GM23338 (cell line): ENCODE measurements at regions not wholly inside any gene's neighbourhood (a gene's known extent, or its start where the extent isn't known, plus 50 kb on each side); places are given as distances from the start of the nearest gene placed in this dataset.

Experiments
- ATAC-seq: fragments of 200-7000 bp; cut with Tn5 transposase; 3 replicates; pipeline ENCODE4 v1.9.1; 2020
- DNase-seq: peaks from one replicate; pipeline ENCODE4 v3.0.0-alpha.2; 2015; ENCODE audit warnings: low spot score
- H2AFZ ChIP-seq: fragments of 200-600 bp; sonication (generic); 2 replicates; pipeline ENCODE4 v1.8.0; 2016; ENCODE audit warnings: antibody characterized with exemption, mild to moderate bottlenecking, moderate library complexity
- H3F3A ChIP-seq: fragments of 200-600 bp; sonication (generic); replicated peaks from 2 replicates; pipeline ENCODE4 v1.8.0; 2017; ENCODE audit warnings: antibody characterized with exemption, mixed run types, low read depth
- H3K27ac ChIP-seq: fragments of 200-600 bp; sonication (generic); 2 replicates; pipeline ENCODE4 v1.6.1; 2016; ENCODE audit warnings: low read depth
- H3K27me3 ChIP-seq: fragments of 200-600 bp; sonication (generic); 2 replicates; pipeline ENCODE4 v1.8.0; 2016; ENCODE audit warnings: mild to moderate bottlenecking, mixed run types, moderate library complexity; ENCODE audit not compliant: insufficient read depth
- H3K36me3 ChIP-seq: fragments of 200-600 bp; sonication (generic); 2 replicates; pipeline ENCODE4 v1.8.0; 2016; ENCODE audit warnings: mild to moderate bottlenecking; ENCODE audit not compliant: insufficient read depth
- H3K4me1 ChIP-seq: fragments of 200-600 bp; sonication (generic); 2 replicates; pipeline ENCODE4 v1.8.0; 2016; ENCODE audit warnings: mild to moderate bottlenecking, moderate library complexity; ENCODE audit not compliant: insufficient read depth
- H3K4me2 ChIP-seq: fragments of 200-600 bp; sonication (generic); 2 replicates; pipeline ENCODE4 v1.7.1; 2017; ENCODE audit warnings: mixed run types
- H3K4me3 ChIP-seq: fragments of 200-600 bp; sonication (generic); 2 replicates; pipeline ENCODE4 v1.6.1; 2016; ENCODE audit warnings: mixed run types
- H3K79me2 ChIP-seq: fragments of 200-600 bp; sonication (generic); replicated peaks from 2 replicates; pipeline ENCODE4 v1.8.0; 2017; ENCODE audit warnings: mild to moderate bottlenecking; ENCODE audit not compliant: insufficient read depth
- H3K9me2 ChIP-seq: fragments of 200-600 bp; sonication (generic); 2 replicates; pipeline ENCODE4 v1.8.0; 2017; ENCODE audit not compliant: insufficient read depth
- H4K20me1 ChIP-seq: fragments of 200-600 bp; sonication (generic); replicated peaks from 2 replicates; pipeline ENCODE4 v1.8.0; 2017; ENCODE audit warnings: mild to moderate bottlenecking; ENCODE audit not compliant: insufficient read depth
- H3K27ac Mint-ChIP-seq: 2 replicates; pipeline ENCODE4 v1.8.0; 2020; ENCODE audit warnings: inconsistent platforms, mild to moderate bottlenecking, moderate library complexity, mixed read lengths
- H3K27me3 Mint-ChIP-seq: 3 replicates; pipeline ENCODE4 v1.8.0; 2022; ENCODE audit warnings: low read depth, mild to moderate bottlenecking, moderate library complexity, mixed read lengths, inconsistent platforms; ENCODE audit not compliant: insufficient read depth, poor library complexity
- H3K36me3 Mint-ChIP-seq: 3 replicates; pipeline ENCODE4 v1.8.0; 2021; ENCODE audit warnings: low read depth, mild to moderate bottlenecking, inconsistent platforms, moderate library complexity, mixed read lengths
- H3K4me1 Mint-ChIP-seq: 3 replicates; pipeline ENCODE4 v1.8.0; 2020; ENCODE audit warnings: mild to moderate bottlenecking, inconsistent platforms, mixed read lengths
- H3K4me3 Mint-ChIP-seq: 3 replicates; pipeline ENCODE4 v1.8.0; 2021; ENCODE audit warnings: moderate library complexity, mild to moderate bottlenecking, inconsistent platforms, mixed read lengths
- H3K9me3 Mint-ChIP-seq: 3 replicates; pipeline ENCODE4 v1.8.0; 2020; ENCODE audit warnings: moderate library complexity, mild to moderate bottlenecking, inconsistent platforms, mixed read lengths
- CREB1 ChIP-seq: fragments of 250-450 bp; sonication (Bioruptor Pico); IDR thresholded peaks from 2 replicates; pipeline ENCODE4 v1.5.0; 2020; ENCODE audit warnings: low read depth, mild to moderate bottlenecking, moderate library complexity
- EZH2 ChIP-seq: fragments of 200-600 bp; sonication (generic); IDR thresholded peaks from one replicate; pipeline ENCODE4 v1.8.0; 2017; ENCODE audit warnings: antibody characterized with exemption, mild to moderate bottlenecking, low read depth; ENCODE audit not compliant: unreplicated experiment
- STAT1 ChIP-seq: IDR thresholded peaks from one replicate; pipeline ENCODE4 v1.6.1; 2016; ENCODE audit warnings: antibody characterized with exemption; ENCODE audit not compliant: unreplicated experiment
- TF ChIP-seq, protein P1 (sequence below): fragments of 250-450 bp; sonication (Bioruptor Pico); IDR thresholded peaks from 2 replicates; pipeline ENCODE4 v1.5.0; 2020; ENCODE audit warnings: mild to moderate bottlenecking, moderate library complexity

DNA sequence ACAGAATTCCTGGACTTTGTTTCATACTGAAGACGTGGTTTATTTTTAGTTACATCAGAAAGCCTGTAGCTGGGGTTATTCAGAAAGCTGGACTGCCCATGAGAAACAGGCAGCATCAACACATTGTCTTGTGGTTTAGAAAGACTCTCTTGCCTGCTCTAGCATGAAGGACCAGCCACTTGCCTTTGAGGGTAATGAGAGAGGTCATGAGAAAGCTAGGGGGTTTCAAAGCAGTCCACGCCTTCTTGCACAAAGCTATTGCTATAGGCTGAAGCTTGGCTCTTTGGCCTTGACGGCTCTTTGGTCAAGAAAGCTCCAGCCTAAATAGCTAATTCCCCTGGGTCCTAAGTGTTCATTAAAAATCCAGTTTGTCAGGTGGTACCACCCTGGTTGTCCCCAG is 208.1 kb downstream of the PRDM2 start (continued):
- TF ChIP-seq, protein P1, sequence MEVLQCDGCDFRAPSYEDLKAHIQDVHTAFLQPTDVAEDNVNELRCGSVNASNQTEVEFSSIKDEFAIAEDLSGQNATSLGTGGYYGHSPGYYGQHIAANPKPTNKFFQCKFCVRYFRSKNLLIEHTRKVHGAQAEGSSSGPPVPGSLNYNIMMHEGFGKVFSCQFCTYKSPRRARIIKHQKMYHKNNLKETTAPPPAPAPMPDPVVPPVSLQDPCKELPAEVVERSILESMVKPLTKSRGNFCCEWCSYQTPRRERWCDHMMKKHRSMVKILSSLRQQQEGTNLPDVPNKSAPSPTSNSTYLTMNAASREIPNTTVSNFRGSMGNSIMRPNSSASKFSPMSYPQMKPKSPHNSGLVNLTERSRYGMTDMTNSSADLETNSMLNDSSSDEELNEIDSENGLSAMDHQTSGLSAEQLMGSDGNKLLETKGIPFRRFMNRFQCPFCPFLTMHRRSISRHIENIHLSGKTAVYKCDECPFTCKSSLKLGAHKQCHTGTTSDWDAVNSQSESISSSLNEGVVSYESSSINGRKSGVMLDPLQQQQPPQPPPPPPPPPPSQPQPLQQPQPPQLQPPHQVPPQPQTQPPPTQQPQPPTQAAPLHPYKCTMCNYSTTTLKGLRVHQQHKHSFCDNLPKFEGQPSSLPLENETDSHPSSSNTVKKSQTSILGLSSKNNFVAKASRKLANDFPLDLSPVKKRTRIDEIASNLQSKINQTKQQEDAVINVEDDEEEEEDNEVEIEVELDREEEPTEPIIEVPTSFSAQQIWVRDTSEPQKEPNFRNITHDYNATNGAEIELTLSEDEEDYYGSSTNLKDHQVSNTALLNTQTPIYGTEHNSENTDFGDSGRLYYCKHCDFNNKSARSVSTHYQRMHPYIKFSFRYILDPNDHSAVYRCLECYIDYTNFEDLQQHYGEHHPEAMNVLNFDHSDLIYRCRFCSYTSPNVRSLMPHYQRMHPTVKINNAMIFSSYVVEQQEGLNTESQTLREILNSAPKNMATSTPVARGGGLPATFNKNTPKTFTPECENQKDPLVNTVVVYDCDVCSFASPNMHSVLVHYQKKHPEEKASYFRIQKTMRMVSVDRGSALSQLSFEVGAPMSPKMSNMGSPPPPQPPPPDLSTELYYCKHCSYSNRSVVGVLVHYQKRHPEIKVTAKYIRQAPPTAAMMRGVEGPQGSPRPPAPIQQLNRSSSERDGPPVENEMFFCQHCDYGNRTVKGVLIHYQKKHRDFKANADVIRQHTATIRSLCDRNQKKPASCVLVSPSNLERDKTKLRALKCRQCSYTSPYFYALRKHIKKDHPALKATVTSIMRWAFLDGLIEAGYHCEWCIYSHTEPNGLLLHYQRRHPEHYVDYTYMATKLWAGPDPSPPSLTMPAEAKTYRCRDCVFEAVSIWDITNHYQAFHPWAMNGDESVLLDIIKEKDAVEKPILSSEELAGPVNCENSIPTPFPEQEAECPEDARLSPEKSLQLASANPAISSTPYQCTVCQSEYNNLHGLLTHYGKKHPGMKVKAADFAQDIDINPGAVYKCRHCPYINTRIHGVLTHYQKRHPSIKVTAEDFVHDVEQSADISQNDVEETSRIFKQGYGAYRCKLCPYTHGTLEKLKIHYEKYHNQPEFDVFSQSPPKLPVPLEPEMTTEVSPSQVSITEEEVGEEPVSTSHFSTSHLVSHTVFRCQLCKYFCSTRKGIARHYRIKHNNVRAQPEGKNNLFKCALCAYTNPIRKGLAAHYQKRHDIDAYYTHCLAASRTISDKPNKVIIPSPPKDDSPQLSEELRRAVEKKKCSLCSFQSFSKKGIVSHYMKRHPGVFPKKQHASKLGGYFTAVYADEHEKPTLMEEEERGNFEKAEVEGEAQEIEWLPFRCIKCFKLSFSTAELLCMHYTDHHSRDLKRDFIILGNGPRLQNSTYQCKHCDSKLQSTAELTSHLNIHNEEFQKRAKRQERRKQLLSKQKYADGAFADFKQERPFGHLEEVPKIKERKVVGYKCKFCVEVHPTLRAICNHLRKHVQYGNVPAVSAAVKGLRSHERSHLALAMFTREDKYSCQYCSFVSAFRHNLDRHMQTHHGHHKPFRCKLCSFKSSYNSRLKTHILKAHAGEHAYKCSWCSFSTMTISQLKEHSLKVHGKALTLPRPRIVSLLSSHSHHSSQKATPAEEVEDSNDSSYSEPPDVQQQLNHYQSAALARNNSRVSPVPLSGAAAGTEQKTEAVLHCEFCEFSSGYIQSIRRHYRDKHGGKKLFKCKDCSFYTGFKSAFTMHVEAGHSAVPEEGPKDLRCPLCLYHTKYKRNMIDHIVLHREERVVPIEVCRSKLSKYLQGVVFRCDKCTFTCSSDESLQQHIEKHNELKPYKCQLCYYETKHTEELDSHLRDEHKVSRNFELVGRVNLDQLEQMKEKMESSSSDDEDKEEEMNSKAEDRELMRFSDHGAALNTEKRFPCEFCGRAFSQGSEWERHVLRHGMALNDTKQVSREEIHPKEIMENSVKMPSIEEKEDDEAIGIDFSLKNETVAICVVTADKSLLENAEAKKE (CRISPR knock-in tag), result no peak

DNA sequence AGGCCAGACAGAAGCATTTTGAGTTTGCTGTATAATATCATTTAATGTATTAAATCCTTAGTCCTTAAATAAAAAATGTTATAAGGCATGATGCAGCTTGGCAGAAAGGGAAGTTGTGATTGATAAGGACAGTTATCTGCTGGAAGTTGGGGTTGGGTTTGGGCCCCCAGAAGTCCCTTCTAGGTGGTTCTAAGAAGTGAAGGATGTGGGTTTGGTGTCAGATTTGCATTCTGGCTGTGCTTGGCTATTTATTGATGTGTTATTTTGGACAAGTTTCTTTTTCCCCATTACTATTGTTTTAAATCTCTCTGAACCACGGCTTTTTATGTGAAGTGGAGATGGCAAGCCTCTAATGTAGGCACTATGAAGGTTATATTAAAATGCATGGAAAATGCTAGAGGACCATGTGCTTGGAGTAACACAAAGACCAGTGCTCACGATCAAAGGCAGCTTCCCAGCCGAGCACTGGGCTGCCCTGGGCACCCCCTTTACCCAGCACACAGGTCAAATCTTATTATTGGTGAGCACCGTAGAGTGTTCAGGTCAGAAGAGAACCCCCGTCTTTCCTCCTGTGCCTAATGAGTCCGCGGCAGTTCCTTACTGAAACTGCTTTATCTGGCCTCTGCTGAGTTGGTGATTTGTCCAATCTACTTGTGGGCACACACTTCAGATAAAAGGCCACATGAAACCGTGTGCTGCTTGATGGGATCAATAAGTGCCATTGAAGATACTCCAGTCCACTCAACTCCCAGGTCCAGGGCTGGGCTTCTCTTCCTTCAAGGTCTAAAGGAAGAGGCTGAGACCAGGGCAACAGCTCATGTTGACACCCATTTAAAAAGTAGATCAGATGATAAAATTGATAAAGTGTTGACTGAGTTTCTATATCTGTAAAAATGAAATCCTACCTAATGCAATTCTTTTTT is 212.0 kb downstream of the PRDM2 start:
- Histone ChIP-seq H3K4me3 (no peak overlapping the region), H2AFZ (no peak overlapping the region), H3K27ac (no peak overlapping the region), H3K4me2 (no peak overlapping the region), H3K36me3 (no peaks in the 10 kb centered on the region), H3K27me3 (no peaks in the 10 kb centered on the region), H3F3A (no peaks in the 10 kb centered on the region), H3K9me2 (no peaks in the 10 kb centered on the region), H3K79me2 (no peaks in the 10 kb centered on the region), H3K4me1 (no peaks in the 10 kb centered on the region), H4K20me1 (no peaks in the 10 kb centered on the region)
- no peak overlapping the region for H3K4me3 Mint-ChIP-seq
- no peak for TF ChIP-seq EZH2
- TF ChIP-seq STAT1, result no peak
- TF ChIP-seq CREB1 (CRISPR knock-in tag), result no peak
- no peak overlapping the region for H3K27ac Mint-ChIP-seq
- H3K36me3 Mint-ChIP-seq, result no peaks in the 10 kb centered on the region
- ATAC-seq, result no peak
- H3K9me3 Mint-ChIP-seq, result no peaks in the 10 kb centered on the region; the same call in 2 of the 3 replicates
- peaks cover 6% of the 10 kb centered on the region for H3K27me3 Mint-ChIP-seq
- peaks cover 4% of the 10 kb centered on the region; the same call in 2 of the 3 replicates for H3K4me1 Mint-ChIP-seq
- DNase-seq, result no peak
